SK-N-SH (cell line): ENCODE measurements at regions not wholly inside any gene's neighbourhood (a gene's known extent, or its start where the extent isn't known, plus 50 kb on each side); places are given as distances from the start of the nearest gene placed in this dataset.

Experiments
- CTCF ChIA-PET: fragments of 300-600, 350-600 bp; formaldehyde crosslinking; extraction: SDS; loops from one replicate; lab custom pipeline; 2021; lab: Yijun Ruan, JAX
- POLR2A ChIA-PET: fragments of 350-600 bp; sonication (Branson Sonifier 250); formaldehyde crosslinking; extraction: SDS; loops from one replicate; lab custom pipeline; 2020; ENCODE audit warnings: antibody characterized with exemption, inconsistent platforms; lab: Yijun Ruan, JAX
- DNase-seq: peaks from one replicate; pipeline ENCODE4 v3.0.0; 2012
- H2AFZ ChIP-seq: fragments of 200-600 bp; sonication (generic); 2 replicates; pipeline ENCODE4 v1.8.1; 2016; ENCODE audit warnings: antibody characterized with exemption, mild to moderate bottlenecking, low read depth
- H3F3A ChIP-seq: fragments of 200-600 bp; sonication (generic); replicated peaks from 2 replicates; pipeline ENCODE3; 2016; ENCODE audit warnings: antibody characterized with exemption, mild to moderate bottlenecking; ENCODE audit not compliant: insufficient read depth
- H3K27ac ChIP-seq, 2 experiments: fragments of 200-500 bp in 1 of 2; fragments of 200-600 bp in 1 of 2; sonication (Bioruptor generic) in 1 of 2; sonication (generic), shearing (Covaris generic) in 1 of 2; 2 replicates each; pipeline versions ENCODE4 v1.5.1 to v1.6.1; 2014 to 2016; ENCODE audit warnings: low read depth in 2 of 2, inconsistent platforms in 1 of 2, low read length in 1 of 2, mild to moderate bottlenecking in 1 of 2, mixed read lengths in 1 of 2
- H3K27me3 ChIP-seq: fragments of 200-600 bp; sonication (generic), shearing (Covaris generic); 2 replicates; pipeline ENCODE4 v1.6.1; 2016; ENCODE audit warnings: mixed run types; ENCODE audit not compliant: insufficient read depth
- H3K36me3 ChIP-seq, 2 experiments: fragments of 200-500 bp in 1 of 2; fragments of 200-600 bp in 1 of 2; sonication (Bioruptor generic) in 1 of 2; sonication (generic) in 1 of 2; replicated peaks in 1 of 2; 2 replicates each; pipeline versions ENCODE3 to v1.5.1; 2014 to 2016; ENCODE audit warnings: low read length in 1 of 2, mild to moderate bottlenecking in 1 of 2; ENCODE audit not compliant: insufficient read depth in 2 of 2, control insufficient read depth in 1 of 2
- H3K4me1 ChIP-seq, 2 experiments: fragments of 200-500 bp in 1 of 2; fragments of 200-600 bp in 1 of 2; sonication (Bioruptor generic) in 1 of 2; sonication (generic), shearing (Covaris generic) in 1 of 2; 2 replicates each; pipeline versions ENCODE4 v1.5.1 to v1.6.1; 2014 to 2016; ENCODE audit warnings: low read depth in 1 of 2, low read length in 1 of 2, mixed run types in 1 of 2; ENCODE audit not compliant: insufficient read depth in 2 of 2, control insufficient read depth in 1 of 2
- H3K4me2 ChIP-seq: fragments of 200-600 bp; sonication (generic), shearing (Covaris generic); 2 replicates; pipeline ENCODE4 v1.6.1; 2017; ENCODE audit warnings: mixed run types
- H3K4me3 ChIP-seq, 2 experiments: fragments of 200-500 bp in 1 of 2; fragments of 200-600 bp in 1 of 2; sonication (Bioruptor generic) in 1 of 2; sonication (generic), shearing (Covaris generic) in 1 of 2; 2 replicates each; pipeline versions ENCODE4 v1.5.1 to v1.8.1; 2014 to 2016; ENCODE audit warnings: low read depth in 2 of 2, inconsistent platforms in 1 of 2, low read length in 1 of 2, mild to moderate bottlenecking in 1 of 2, mixed read lengths in 1 of 2, moderate library complexity in 1 of 2
- H3K79me2 ChIP-seq: fragments of 200-600 bp; sonication (generic); 2 replicates; pipeline ENCODE4 v1.8.1; 2017; ENCODE audit warnings: mild to moderate bottlenecking; ENCODE audit not compliant: insufficient read depth
- H3K9ac ChIP-seq: fragments of 200-600 bp; sonication (generic); 2 replicates; pipeline ENCODE4 v1.6.1; 2017; ENCODE audit warnings: mixed run types
- H3K9me2 ChIP-seq: fragments of 200-600 bp; sonication (generic); 2 replicates; pipeline ENCODE4 v1.6.1; 2017; ENCODE audit warnings: mixed run types
- H3K9me3 ChIP-seq: fragments of 200-600 bp; sonication (generic); 2 replicates; pipeline ENCODE4 v1.6.1; 2017; ENCODE audit warnings: mixed run types, mild to moderate bottlenecking, moderate library complexity
- H4K20me1 ChIP-seq: fragments of 200-600 bp; sonication (generic); 2 replicates; pipeline ENCODE4 v1.6.1; 2017; ENCODE audit warnings: mild to moderate bottlenecking, mixed run types; ENCODE audit not compliant: insufficient read depth
- CTCF ChIP-seq: fragments of 200-600 bp; sonication (generic); IDR thresholded peaks from 2 replicates; pipeline ENCODE4 v1.6.1; 2017; ENCODE audit warnings: antibody characterized with exemption, mild to moderate bottlenecking, moderate library complexity
- EP300 ChIP-seq, 2 experiments: IDR thresholded peaks; 2 replicates each; pipeline versions ENCODE4 v1.4.0 to v1.6.1; 2012; ENCODE audit warnings: borderline replicate concordance in 1 of 2, low read depth in 1 of 2, low read length in 1 of 2
- EZH2phosphoT487 ChIP-seq: fragments of 200-600 bp; sonication (generic); IDR thresholded peaks from 2 replicates; pipeline ENCODE4 v1.6.1; 2017; ENCODE audit warnings: low read depth, mixed run types, mild to moderate bottlenecking, antibody characterized with exemption, moderate library complexity, borderline replicate concordance
- FOSL2 ChIP-seq: IDR thresholded peaks from 2 replicates; pipeline ENCODE4 v1.4.0; 2012; ENCODE audit warnings: low read depth, mild to moderate bottlenecking, moderate library complexity, borderline replicate concordance
- FOXJ3 ChIP-seq: sonication (generic); formaldehyde crosslinking; IDR thresholded peaks from 2 replicates; pipeline ENCODE4 v1.5.1; 2020; ENCODE audit warnings: mild to moderate bottlenecking, missing genetic modification reagents
- GATA2 ChIP-seq: sonication (generic); formaldehyde crosslinking; IDR thresholded peaks from 2 replicates; pipeline ENCODE4 v1.5.0; 2020; ENCODE audit warnings: mild to moderate bottlenecking, missing genetic modification reagents
- JUND ChIP-seq: IDR thresholded peaks from 2 replicates; pipeline ENCODE4 v1.4.0; 2012
- MEF2A ChIP-seq: IDR thresholded peaks from 2 replicates; pipeline ENCODE4 v1.4.0; 2012; ENCODE audit warnings: low read depth, borderline replicate concordance
- MXI1 ChIP-seq: IDR thresholded peaks from 2 replicates; pipeline ENCODE4 v1.6.1; 2012; ENCODE audit warnings: mild to moderate bottlenecking, low read depth, low read length, improper control_type of control experiment
- NRF1 ChIP-seq: IDR thresholded peaks from 2 replicates; pipeline ENCODE4 v1.6.1; 2012; ENCODE audit warnings: low read depth, mild to moderate bottlenecking, low read length
- PBX3 ChIP-seq: IDR thresholded peaks from 2 replicates; pipeline ENCODE4; 2012
- POLR2AphosphoS5 ChIP-seq: IDR thresholded peaks from 2 replicates; pipeline ENCODE4 v1.6.1; 2012; ENCODE audit warnings: low read depth, low read length
- RFX5 ChIP-seq: IDR thresholded peaks from 2 replicates; pipeline ENCODE4 v1.6.1; 2012; ENCODE audit warnings: mild to moderate bottlenecking, improper control_type of control experiment, low read length
- RXRA ChIP-seq: IDR thresholded peaks from 2 replicates; pipeline ENCODE4 v1.4.0; 2012; ENCODE audit warnings: low read depth, mild to moderate bottlenecking, borderline replicate concordance
- SIN3A ChIP-seq: IDR thresholded peaks from 2 replicates; pipeline ENCODE4 v1.6.1; 2012; ENCODE audit warnings: low read depth, mild to moderate bottlenecking, low read length, moderate library complexity, borderline replicate concordance
- SMC3 ChIP-seq: IDR thresholded peaks from 2 replicates; pipeline ENCODE4 v1.6.1; 2012; ENCODE audit warnings: low read depth, low read length, improper control_type of control experiment
- TAF1 ChIP-seq: IDR thresholded peaks from 2 replicates; pipeline ENCODE4 v1.6.1; 2012; ENCODE audit warnings: low read depth, mild to moderate bottlenecking, low read length, moderate library complexity, borderline replicate concordance
- TEAD4 ChIP-seq: IDR thresholded peaks from 2 replicates; pipeline ENCODE4 v1.4.0; 2012; ENCODE audit warnings: mild to moderate bottlenecking, borderline replicate concordance; ENCODE audit not compliant: insufficient read depth
- YY1 ChIP-seq: IDR thresholded peaks from 2 replicates; pipeline ENCODE4 v1.4.0; 2012; ENCODE audit warnings: low read depth, mild to moderate bottlenecking
- WGBS: methylation state at CpG from one replicate; pipeline ENCODE4 v1.1.6; 2017; ENCODE audit warnings: low lambda C conversion rate; 5-methylcytosine and 5-hydroxymethylcytosine counted together

DNA sequence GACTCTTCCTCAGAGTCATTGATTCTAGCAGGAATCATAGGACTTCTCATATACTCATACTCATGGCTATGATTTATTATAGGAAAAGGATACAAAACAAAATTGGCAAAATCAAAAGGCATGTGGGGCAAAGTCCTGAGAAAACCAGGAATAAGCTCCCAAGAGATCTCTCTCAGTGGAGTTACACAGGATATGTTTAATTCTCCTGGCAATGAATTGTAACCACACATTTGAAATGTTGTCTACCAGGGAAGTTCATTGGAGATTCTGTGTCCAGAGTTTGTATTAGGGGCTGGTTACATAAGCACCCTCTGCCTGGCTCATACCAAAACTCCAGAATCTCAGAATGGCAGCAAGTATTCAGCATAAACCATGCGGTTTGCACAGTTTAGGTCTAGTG is 63.9 kb downstream of the ADAMTS1 start:
- Histone ChIP-seq H3K27me3 (no peaks in the 10 kb centered on the region), H3K79me2 (no peaks in the 10 kb centered on the region), H3K4me3 (no peak overlapping the region), H3K9me2 (no peaks in the 10 kb centered on the region), H3K9me3 (no peaks in the 10 kb centered on the region; the same call in 1 of the 2 replicates), H3K4me2 (no peak overlapping the region), H3K36me3 (no peaks in the 10 kb centered on the region), H3K27ac (no peak overlapping the region), H3K9ac (no peak overlapping the region), H4K20me1 (no peaks in the 10 kb centered on the region), H2AFZ (no peak overlapping the region), H3F3A (no peaks in the 10 kb centered on the region), H3K4me1 (no peaks in the 10 kb centered on the region; a peak in 1 of 4 replicates)
- DNase-seq = no peak
- ChIA-PET CTCF (interaction anchor here (1.0 to 1.9 kb wide), 6 partner anchors 10 to 1964 kb away, joined by 3 to 7 read pairs (median 3); no protein-coding TSS in a partner anchor), POLR2A (no interaction called here)
- no peak for TF ChIP-seq FOSL2
- TF ChIP-seq CTCF = no peak
- no peak for TF ChIP-seq JUND
- no peak for TF ChIP-seq EP300 (IDR thresholded peaks at IDR 0.05; ENCODE audit: borderline replicate concordance in 1 of 2, low read depth in 1 of 2, low read length in 1 of 2)
- no peak for TF ChIP-seq PBX3
- 58% methylated on average over 1 of the region's 1 CpG for WGBS

DNA sequence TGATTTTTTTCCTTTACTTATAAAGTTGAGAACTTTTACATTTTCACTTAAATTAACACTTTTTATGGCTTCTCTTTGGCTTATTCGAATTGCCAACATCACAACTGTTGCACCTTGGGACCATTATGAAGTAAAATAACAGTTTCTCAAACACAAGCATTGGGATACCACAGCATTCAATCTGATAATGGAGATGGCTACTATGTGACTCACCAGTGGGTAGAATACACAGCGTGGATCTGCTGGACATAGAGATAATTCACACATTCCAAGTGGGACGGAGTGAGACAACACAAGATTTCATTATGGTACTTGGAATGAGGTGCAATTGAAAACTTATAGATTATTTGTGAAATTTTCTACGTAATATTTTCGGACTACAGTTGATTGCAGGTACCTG is 68.0 kb downstream of the ADAMTS1 start:
- no peak for DNase-seq
- no peaks in the 10 kb centered on the region for H3K79me2 ChIP-seq
- ChIA-PET CTCF (no interaction called here), POLR2A (no interaction called here)
- no peaks in the 10 kb centered on the region for H3K27me3 ChIP-seq
- no peak overlapping the region for H3K4me2 ChIP-seq
- H2AFZ ChIP-seq = no peak overlapping the region
- TF ChIP-seq SIN3A (no peak), TAF1 (no peak), MXI1 (no peak), POLR2AphosphoS5 (no peak), EZH2phosphoT487 (no peak), GATA2 (no peak), TEAD4 (no peak), MEF2A (no peak), FOXJ3 (CRISPR knock-in tag) (no peak), RXRA (no peak), SMC3 (no peak), NRF1 (no peak), RFX5 (no peak), PBX3 (no peak), YY1 (no peak)
- H3K4me1 ChIP-seq = no peaks in the 10 kb centered on the region
- H3F3A ChIP-seq = no peaks in the 10 kb centered on the region
- no peak overlapping the region for H3K27ac ChIP-seq
- H3K9me3 ChIP-seq = no peaks in the 10 kb centered on the region; the same call in 1 of the 2 replicates
- H3K9ac ChIP-seq = no peak overlapping the region
- H3K4me3 ChIP-seq = no peak overlapping the region
- 56% methylated on average over 5 of the region's 5 CpGs for WGBS
- H4K20me1 ChIP-seq = no peaks in the 10 kb centered on the region
- no peaks in the 10 kb centered on the region for H3K9me2 ChIP-seq
- no peaks in the 10 kb centered on the region for H3K36me3 ChIP-seq
